ENCODE measurements at regions not wholly inside any gene's neighbourhood (a gene's known extent, or its start where the extent isn't known, plus 50 kb on each side); places are given as distances from the start of the nearest gene placed in this dataset.

DNA sequence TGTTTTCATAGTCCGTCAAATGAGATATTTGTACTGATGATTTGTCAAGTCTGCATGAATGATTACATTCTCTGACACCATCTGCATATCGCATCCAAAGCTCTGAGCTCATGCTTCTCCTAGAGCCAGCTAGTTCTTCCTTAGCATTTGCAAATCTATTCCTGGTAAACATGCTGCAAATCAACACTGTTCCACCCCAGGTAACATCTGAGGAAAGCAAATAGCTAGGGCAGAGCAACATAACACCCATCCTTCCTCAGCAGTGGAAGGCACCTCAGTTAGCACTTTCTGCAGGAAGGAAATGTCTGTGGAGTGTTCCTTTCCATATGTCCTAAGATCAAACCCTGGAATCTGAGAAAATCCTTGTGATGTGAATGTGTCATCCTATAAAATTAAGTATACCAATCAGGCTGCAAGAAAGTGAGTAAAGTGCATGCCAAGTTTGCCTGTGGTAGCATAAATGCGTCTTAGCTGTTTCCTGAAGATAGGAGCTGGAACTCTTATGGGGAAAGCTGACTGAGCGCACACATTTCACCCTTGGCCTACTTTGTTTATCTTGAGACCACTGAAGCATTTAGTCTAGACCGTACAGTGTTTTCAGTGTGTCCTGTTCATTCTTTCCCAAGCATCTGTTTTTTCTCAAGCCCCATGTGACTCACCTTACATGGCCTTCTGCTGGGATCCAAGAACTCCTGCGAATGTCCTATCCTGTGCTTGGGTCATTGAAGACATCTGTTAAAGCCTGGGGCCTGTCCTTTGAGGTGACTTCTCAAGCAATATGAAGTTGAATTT lies 50.9 kb upstream of the STARD4 start:
- 82% methylated on average over 6 of the region's 6 CpGs for WGBS
- H3K27ac ChIP-seq (ENCODE audit: low read depth in 1 of 2, low read length in 2 of 2) = peak overlapping the region in 1 of 2 donors; percentile 12

DNA sequence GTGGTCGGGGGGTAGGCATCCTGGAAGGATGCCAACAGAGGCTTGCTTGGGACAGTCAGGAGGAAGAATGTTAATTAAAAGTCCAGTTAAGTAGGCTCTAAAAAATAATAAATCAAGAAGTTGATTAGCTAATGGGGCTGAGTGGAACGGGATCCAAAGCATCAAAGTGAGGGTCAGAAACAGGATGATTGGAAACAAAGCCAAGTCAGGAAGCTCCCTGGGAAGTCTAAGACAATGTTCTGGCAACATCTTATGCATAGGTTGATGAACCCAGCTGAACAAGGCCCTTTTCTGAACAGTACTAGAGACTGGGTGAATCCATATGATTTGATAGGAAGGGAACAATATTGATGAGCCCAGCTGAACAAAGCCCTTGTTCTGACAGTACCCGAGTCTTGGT lies 50.2 kb upstream of the STARD4 start:
- TF ChIP-seq, protein P1, sequence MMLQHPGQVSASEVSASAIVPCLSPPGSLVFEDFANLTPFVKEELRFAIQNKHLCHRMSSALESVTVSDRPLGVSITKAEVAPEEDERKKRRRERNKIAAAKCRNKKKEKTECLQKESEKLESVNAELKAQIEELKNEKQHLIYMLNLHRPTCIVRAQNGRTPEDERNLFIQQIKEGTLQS (IDR thresholded peaks at IDR 0.05) = no peak
- no peak for TF ChIP-seq FOXA1 (IDR thresholded peaks at IDR 0.05)
- no peak for TF ChIP-seq HNF4A (conservative IDR thresholded peaks at IDR 0.05)
- TF ChIP-seq TAF1 (conservative IDR thresholded peaks at IDR 0.05) = no peak
- TF ChIP-seq, protein P2, sequence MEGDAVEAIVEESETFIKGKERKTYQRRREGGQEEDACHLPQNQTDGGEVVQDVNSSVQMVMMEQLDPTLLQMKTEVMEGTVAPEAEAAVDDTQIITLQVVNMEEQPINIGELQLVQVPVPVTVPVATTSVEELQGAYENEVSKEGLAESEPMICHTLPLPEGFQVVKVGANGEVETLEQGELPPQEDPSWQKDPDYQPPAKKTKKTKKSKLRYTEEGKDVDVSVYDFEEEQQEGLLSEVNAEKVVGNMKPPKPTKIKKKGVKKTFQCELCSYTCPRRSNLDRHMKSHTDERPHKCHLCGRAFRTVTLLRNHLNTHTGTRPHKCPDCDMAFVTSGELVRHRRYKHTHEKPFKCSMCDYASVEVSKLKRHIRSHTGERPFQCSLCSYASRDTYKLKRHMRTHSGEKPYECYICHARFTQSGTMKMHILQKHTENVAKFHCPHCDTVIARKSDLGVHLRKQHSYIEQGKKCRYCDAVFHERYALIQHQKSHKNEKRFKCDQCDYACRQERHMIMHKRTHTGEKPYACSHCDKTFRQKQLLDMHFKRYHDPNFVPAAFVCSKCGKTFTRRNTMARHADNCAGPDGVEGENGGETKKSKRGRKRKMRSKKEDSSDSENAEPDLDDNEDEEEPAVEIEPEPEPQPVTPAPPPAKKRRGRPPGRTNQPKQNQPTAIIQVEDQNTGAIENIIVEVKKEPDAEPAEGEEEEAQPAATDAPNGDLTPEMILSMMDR (IDR thresholded peaks at IDR 0.05; ENCODE audit: low read depth, low read length, missing input control) = no peak
- no peak for TF ChIP-seq NR2F2 (IDR thresholded peaks at IDR 0.05)
- TF ChIP-seq, protein P3, sequence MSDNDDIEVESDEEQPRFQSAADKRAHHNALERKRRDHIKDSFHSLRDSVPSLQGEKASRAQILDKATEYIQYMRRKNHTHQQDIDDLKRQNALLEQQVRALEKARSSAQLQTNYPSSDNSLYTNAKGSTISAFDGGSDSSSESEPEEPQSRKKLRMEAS (IDR thresholded peaks at IDR 0.05) = no peak
- TF ChIP-seq, protein P4, sequence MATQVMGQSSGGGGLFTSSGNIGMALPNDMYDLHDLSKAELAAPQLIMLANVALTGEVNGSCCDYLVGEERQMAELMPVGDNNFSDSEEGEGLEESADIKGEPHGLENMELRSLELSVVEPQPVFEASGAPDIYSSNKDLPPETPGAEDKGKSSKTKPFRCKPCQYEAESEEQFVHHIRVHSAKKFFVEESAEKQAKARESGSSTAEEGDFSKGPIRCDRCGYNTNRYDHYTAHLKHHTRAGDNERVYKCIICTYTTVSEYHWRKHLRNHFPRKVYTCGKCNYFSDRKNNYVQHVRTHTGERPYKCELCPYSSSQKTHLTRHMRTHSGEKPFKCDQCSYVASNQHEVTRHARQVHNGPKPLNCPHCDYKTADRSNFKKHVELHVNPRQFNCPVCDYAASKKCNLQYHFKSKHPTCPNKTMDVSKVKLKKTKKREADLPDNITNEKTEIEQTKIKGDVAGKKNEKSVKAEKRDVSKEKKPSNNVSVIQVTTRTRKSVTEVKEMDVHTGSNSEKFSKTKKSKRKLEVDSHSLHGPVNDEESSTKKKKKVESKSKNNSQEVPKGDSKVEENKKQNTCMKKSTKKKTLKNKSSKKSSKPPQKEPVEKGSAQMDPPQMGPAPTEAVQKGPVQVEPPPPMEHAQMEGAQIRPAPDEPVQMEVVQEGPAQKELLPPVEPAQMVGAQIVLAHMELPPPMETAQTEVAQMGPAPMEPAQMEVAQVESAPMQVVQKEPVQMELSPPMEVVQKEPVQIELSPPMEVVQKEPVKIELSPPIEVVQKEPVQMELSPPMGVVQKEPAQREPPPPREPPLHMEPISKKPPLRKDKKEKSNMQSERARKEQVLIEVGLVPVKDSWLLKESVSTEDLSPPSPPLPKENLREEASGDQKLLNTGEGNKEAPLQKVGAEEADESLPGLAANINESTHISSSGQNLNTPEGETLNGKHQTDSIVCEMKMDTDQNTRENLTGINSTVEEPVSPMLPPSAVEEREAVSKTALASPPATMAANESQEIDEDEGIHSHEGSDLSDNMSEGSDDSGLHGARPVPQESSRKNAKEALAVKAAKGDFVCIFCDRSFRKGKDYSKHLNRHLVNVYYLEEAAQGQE (IDR thresholded peaks at IDR 0.05) = no peak
- TF ChIP-seq JUND (IDR thresholded peaks at IDR 0.05) = no peak
- no peak for TF ChIP-seq RAD21 (IDR thresholded peaks at IDR 0.05)
- no peak for TF ChIP-seq GABPA (IDR thresholded peaks at IDR 0.05 in 1 of 2, conservative IDR thresholded peaks at IDR 0.05 in 1 of 2)
- TF ChIP-seq HNF4G (IDR thresholded peaks at IDR 0.05) = no peak
- TF ChIP-seq FOXA2 (IDR thresholded peaks at IDR 0.05) = no peak
- TF ChIP-seq, protein P5, sequence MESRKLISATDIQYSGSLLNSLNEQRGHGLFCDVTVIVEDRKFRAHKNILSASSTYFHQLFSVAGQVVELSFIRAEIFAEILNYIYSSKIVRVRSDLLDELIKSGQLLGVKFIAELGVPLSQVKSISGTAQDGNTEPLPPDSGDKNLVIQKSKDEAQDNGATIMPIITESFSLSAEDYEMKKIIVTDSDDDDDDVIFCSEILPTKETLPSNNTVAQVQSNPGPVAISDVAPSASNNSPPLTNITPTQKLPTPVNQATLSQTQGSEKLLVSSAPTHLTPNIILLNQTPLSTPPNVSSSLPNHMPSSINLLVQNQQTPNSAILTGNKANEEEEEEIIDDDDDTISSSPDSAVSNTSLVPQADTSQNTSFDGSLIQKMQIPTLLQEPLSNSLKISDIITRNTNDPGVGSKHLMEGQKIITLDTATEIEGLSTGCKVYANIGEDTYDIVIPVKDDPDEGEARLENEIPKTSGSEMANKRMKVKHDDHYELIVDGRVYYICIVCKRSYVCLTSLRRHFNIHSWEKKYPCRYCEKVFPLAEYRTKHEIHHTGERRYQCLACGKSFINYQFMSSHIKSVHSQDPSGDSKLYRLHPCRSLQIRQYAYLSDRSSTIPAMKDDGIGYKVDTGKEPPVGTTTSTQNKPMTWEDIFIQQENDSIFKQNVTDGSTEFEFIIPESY (IDR thresholded peaks at IDR 0.05) = no peak
- TF ChIP-seq SP1 (IDR thresholded peaks at IDR 0.05) = no peak
- TF ChIP-seq YY1 (IDR thresholded peaks at IDR 0.05) = no peak
- no peak for TF ChIP-seq EGR1 (IDR thresholded peaks at IDR 0.05; ENCODE audit: low read depth in 2 of 2)
- no peak for TF ChIP-seq RXRA (IDR thresholded peaks at IDR 0.05)
- 73% methylated on average over 3 of the region's 3 CpGs for WGBS

More for the DNA sequence above, 50.9 kb upstream of the STARD4 start:
- Histone ChIP-seq H3K9ac (ENCODE audit: low read depth in 1 of 2, low read length in 2 of 2) (no peak overlapping the region), H3K4me1 (ENCODE audit: control insufficient read depth in 4 of 4, insufficient read depth in 4 of 4, low read length in 3 of 4) (no peaks in the 10 kb centered on the region), H3K36me3 (ENCODE audit: control insufficient read depth in 4 of 4, insufficient read depth in 3 of 4, low read depth in 1 of 4, low read length in 3 of 4) (no peaks in the 10 kb centered on the region), H3K27me3 (ENCODE audit: control insufficient read depth in 4 of 4, insufficient read depth in 4 of 4, low read length in 3 of 4) (no peaks in the 10 kb centered on the region), H3K4me3 (ENCODE audit: low read depth in 1 of 3, low read length in 3 of 3) (no peak overlapping the region), H3K9me3 (ENCODE audit: control insufficient read depth in 4 of 4, low read length in 3 of 4) (no peaks in the 10 kb centered on the region)
- TF ChIP-seq SP1 (IDR thresholded peaks at IDR 0.05) = peak; percentile 20
- TF ChIP-seq NR2F2 (IDR thresholded peaks at IDR 0.05) = peak; percentile 66
- no peak for TF ChIP-seq JUND (IDR thresholded peaks at IDR 0.05)
- TF ChIP-seq RXRA (IDR thresholded peaks at IDR 0.05) = peak in 1 of 2 donors; percentile 34
- no peak for DNase-seq (ENCODE audit: low spot score)

More for the DNA sequence above, 50.2 kb upstream of the STARD4 start:
- no peaks in the 10 kb centered on the region for H3K36me3 ChIP-seq (ENCODE audit: control insufficient read depth in 4 of 4, insufficient read depth in 3 of 4, low read depth in 1 of 4, low read length in 3 of 4)
- no peak overlapping the region for H3K9ac ChIP-seq (ENCODE audit: low read depth in 1 of 2, low read length in 2 of 2)
- DNase-seq (ENCODE audit: low spot score) = no peak
- no peak overlapping the region for H3K4me3 ChIP-seq (ENCODE audit: low read depth in 1 of 3, low read length in 3 of 3)
- no peaks in the 10 kb centered on the region for H3K9me3 ChIP-seq (ENCODE audit: control insufficient read depth in 4 of 4, low read length in 3 of 4)
- H3K27me3 ChIP-seq (ENCODE audit: control insufficient read depth in 4 of 4, insufficient read depth in 4 of 4, low read length in 3 of 4) = no peaks in the 10 kb centered on the region
- no peaks in the 10 kb centered on the region for H3K4me1 ChIP-seq (ENCODE audit: control insufficient read depth in 4 of 4, insufficient read depth in 4 of 4, low read length in 3 of 4)
- peak overlapping the region in 1 of 2 donors; percentile 12 for H3K27ac ChIP-seq (ENCODE audit: low read depth in 1 of 2, low read length in 2 of 2)

Measured in liver (tissue), 8 donors.